K562 (cell line): ENCODE measurements at regions not wholly inside any gene's neighbourhood (a gene's known extent, or its start where the extent isn't known, plus 50 kb on each side); places are given as distances from the start of the nearest gene placed in this dataset.

Experiments used
- CHD2 ChIP-seq: IDR thresholded peaks from 2 replicates; pipeline ENCODE4 v1.6.1; 2011; ENCODE audit warnings: low read depth, low read length
- POLR2A ChIP-seq: fragments of 450-650 bp; conservative IDR thresholded peaks from 2 replicates; pipeline ENCODE4 v1.6.1; 2016
- ZZZ3 ChIP-seq: fragments of 450-650 bp; IDR thresholded peaks from 2 replicates; pipeline ENCODE4 v1.6.1; 2016; ENCODE audit warnings: antibody characterized with exemption, mild to moderate bottlenecking, moderate library complexity

DNA sequence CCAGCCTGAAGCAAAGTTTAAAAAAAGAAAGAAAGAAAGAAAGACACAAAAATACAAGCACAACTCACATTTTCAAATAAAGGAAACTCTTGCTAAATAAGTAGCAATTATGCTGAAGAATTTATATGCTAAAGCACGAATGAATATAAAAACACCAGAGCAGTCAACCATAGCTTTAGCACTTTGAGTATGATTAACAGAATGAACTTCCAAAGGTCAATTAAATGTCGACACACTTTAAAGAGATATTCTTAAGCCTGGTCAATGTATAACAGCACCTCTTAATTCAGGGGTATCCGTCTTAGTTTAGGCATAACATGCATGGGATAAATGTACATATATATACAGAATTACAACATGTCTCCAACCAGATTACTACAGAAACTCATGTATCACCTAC lies 125.9 kb downstream of the OGFRL1 start:
- TF ChIP-seq ZZZ3 (no peak), POLR2A (no peak), CHD2 (no peak)
